HG02870 (cell line): ENCODE measurements at regions not wholly inside any gene's neighbourhood (a gene's known extent, or its start where the extent isn't known, plus 50 kb on each side); places are given as distances from the start of the nearest gene placed in this dataset.
A peak's percentile ranks its signal among the peaks of the same experiment; 100 is the strongest.

ENCODE experiments used
- ATAC-seq: cut with Tn5 transposase; IDR thresholded peaks from one replicate; pipeline ENCODE4 v1.9.1; 2021; ENCODE audit warnings: mild to moderate bottlenecking, moderate library complexity; ENCODE audit not compliant: unreplicated experiment

DNA sequence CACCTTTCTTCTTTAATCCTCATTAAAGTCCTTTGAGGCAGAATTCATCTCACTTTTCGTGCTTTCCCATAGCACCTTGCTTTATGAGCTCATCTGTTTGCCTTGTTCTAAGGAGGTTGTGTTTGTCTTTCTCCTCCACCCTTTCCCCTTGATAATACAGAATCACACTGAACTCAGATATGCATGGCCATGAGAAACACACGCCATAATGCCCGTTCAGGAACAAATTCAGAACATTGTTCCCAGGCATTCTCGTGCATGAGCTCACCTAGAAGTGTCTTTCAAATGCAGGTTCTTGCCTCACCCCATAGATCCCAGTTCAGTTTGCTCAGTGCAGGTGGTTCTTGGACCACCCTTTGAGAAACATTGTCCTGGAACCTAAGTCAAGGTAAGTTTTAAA lies 71.1 kb downstream of the TMEM114 start:
- no peak for ATAC-seq

DNA sequence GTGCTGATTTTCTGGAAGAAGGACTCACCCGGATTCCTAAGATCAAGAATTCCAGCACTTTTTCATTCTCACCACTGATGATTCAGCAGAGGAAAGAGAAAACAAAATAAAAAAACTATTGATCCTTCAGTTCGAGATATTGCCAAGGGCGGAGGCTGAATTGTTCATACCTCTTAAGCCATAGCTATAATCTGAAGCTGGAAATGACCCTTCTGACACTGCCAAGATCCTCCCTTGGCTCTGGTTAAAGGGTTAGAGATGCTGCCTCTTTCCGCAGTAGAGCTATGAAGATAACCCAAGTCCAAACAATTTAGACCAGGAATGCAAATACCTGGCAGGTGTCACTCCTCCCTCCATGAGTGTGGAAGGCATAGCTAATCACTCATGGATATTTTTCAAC lies 73.0 kb downstream of the TMEM114 start:
- no peak for ATAC-seq

DNA sequence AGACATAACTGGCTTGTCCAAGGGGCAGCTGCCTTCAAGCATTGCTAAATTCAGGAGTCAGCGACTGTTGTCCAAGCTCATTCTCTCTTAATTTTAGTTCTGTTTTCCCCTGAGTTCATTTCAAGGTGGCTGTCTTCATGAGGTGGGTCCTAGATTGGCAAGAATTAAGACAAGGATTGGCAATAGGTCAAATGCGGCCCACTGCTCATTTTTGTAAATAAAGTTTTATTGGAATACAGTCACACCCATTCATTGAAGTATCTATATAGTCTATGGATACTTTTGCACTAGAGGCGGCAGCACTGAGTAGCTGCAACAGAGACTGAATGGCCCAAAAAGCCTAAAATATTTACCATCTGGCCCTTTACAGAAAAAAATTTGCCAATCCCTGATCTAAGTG lies 73.8 kb downstream of the TMEM114 start:
- ATAC-seq: no peak

GRCh38 chr16:8512941-8513624 lies 77.2 kb downstream of the TMEM114 start:
- peak; percentile 68 for ATAC-seq

DNA sequence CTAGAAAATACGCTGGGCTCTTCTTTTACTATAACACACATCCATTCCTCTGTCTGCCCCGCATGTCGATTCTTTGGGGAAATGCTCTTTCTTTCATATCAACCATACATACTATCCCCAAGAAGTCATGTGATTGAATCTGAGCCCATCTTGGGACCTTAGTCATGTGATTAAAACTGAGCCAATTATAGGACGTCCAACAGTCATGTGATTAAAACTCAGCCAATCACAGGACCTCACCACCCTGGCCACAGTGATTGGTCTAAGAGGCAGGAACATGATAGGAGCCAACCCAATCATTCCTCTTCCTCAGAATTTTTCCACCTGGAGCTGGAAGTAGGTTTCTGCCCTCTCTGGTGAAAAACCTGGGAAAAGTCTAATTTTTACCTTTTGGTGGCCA lies 78.8 kb downstream of the TMEM114 start:
- ATAC-seq: no peak

- ATAC-seq: no peak
These were observed 80.2 kb downstream of the TMEM114 start for GRCh38 chr16:8510160-8510559.

GRCh38 chr16:8505327-8505991 lies 84.9 kb downstream of the TMEM114 start:
- ATAC-seq: no peak

- no peak for ATAC-seq
These were observed 87.9 kb downstream of the TMEM114 start for GRCh38 chr16:8502446-8502845.

- no peak for ATAC-seq
These were observed 90.0 kb downstream of the TMEM114 start for GRCh38 chr16:8500351-8500750.

DNA sequence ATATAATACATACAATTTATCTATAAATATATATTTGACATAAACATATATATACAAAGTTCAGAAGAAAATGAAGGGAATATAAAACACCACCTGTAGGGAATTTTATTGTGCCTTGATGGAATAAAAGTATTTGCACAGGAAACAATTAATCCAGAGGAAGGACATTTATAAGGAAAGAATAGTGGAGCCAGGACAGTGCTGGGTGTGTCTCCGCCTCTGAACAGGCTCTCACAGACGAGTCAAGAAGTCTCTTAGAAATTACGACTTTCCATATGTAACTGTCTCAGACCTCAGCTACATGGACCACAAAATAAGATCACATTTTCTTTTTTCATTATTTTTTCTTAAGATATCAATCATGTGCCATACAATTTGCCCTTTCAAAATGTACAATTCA lies 93.9 kb downstream of the TMEM114 start:
- ATAC-seq: no peak

DNA sequence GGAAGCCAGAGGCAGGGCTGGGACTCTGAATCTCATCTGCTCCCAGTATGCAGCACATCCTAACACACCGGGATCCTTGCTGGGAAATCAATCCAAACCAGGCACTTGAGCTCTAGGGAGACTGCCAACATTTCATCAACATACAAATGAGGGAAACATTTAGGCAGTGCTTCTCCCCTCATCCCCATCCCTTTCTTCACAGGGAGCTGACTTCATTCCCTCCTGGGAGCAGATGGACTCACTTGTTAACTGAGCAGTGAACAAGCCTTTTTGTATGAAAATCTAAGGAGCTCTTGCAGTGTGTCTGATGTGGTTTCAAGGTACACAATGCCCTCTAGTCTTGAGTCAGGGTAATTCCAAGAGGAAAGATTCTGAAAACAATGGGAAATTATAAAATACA lies 96.3 kb downstream of the TMEM114 start:
- no peak for ATAC-seq

DNA sequence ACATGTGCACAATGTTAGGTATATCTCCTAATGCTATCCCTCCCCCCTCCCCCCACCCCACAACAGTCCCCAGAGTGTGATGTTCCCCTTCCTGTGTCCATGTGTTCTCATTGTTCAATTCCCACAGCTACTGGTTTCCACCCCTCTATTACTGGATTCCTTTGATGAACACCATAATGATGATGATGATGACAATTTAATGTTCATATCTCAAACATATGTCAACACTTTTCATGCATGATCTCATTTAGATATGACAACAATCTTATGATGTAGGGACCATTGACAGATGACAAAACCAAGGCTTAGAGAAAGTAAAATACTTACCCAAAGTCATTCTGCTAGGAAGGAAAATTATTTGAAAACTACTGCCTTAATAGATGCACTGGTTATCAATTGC lies 97.6 kb downstream of the TMEM114 start:
- no peak for ATAC-seq

- ATAC-seq: no peak
These were observed 100.7 kb downstream of the TMEM114 start for GRCh38 chr16:8489580-8489979.

DNA sequence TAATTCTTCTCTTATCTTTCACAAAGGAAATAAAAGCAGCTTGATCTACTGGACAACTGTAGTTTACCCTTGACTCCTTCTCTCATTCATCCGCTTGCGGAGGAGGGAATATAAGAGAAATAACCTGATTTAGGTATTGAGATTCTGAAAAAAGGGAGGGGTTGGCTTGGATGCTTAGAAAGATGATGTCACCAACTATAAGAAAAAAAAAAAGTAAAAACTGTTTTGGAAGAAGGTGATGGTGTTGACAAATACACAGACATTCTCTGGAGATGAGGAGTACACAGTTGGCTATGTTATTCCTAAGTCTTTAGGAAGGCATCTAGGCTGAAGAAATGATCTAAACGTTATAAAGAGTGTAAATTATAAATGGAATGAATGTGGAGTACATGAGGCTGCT lies 103.3 kb downstream of the TMEM114 start:
- no peak for ATAC-seq

DNA sequence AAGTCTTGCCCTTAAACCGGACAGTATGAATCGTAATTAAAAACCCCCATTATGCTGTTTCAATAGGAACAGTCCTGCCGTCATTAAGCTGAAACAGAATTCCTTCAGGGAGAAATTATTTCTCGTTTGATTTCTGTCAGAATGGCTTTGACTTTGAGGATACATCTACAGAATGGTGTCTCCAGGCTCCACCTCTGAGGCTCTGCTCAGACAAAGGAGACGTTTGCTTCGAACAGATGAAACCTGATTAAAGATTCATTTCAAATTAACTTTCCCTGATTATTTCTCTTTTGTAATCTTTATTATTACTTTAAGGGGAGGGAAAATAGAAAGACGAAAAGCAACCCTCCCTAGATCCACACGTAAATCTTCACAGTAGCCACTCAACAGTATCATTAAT lies 106.9 kb downstream of the TMEM114 start:
- ATAC-seq: no peak

DNA sequence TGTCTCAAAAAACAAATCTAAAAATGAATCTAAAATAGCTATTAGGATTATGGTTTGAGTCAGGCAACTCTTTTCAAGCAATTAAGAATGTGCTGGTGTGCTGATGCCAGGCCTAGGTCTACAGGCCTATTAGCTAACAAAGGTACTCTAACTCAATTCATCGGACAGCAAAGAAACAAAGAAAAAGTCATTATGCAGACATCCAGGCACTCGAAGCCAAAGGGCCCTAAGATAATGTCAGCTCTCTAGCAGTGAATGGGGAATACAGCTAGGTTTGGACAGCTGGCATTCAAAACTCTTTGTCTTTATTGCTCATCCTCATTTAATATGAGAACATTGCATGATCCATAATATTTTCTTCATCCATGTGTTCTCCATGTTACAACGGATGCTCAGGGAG lies 108.5 kb downstream of the TMEM114 start:
- no peak for ATAC-seq

GRCh38 chr16:8476824-8477223 lies 113.5 kb downstream of the TMEM114 start:
- ATAC-seq: no peak

- ATAC-seq: no peak
These were observed 115.7 kb downstream of the TMEM114 start for GRCh38 chr16:8474587-8474986.

DNA sequence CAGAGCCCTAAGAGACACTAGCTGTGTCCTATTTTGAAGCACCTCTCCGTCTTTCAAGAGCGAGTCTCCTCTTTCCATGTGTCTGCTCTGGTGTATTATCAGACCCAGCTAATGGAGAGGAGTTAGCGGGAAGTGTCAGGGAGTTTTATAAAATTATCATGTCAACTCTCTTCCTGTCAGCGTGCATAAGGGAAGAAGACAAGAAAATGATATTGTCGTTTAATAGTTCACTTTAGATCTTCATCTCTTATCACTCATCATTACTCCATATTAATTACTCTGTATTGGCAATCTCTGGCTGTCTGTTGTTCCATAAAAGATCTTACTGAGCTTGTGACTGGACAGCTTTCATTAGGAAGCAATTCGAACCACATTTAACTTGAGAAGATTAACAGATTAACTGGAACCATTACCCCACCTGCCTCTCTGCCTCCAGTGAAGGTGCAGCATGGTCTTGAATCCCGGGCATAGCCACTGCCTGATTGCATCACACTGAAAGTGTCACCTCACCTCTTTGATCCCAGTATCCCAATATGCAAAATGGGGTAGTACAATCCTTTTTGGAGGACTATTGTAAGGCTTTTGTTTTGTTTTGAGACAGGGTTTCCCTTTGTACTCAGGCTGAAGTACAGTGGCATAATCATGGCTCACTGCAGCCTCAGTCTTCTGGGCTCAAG lies 121.1 kb downstream of the TMEM114 start:
- no peak for ATAC-seq

DNA sequence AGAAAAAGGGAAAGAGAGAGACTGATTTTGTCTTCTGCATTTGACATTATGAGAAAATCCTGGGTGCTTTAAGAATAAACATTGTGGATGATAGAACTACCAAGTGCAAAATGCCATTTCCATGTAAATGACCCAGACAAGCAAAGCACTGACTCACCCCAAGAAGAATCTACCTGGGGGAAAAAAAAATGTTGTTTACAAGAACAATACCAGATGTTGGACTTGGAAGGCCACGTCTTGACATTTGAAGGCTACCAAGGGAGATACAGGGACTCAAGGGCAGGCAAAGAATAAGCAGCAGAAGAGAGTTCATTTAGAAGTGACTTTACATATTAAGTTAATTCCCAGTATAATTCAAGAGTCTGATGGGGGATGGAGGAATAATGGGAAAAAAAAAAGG lies 125.3 kb downstream of the TMEM114 start:
- ATAC-seq: no peak

GRCh38 chr16:8459085-8459733 lies 131.1 kb downstream of the TMEM114 start:
- ATAC-seq: no peak
